ENCODE measurements at regions not wholly inside any gene's neighbourhood (a gene's known extent, or its start where the extent isn't known, plus 50 kb on each side); places are given as distances from the start of the nearest gene placed in this dataset.

- no peak for TF ChIP-seq EZH2 (IDR thresholded peaks at IDR 0.05; ENCODE audit: low read length)
- TF ChIP-seq CTCF (optimal IDR thresholded peaks at IDR 0.05 in 1 of 3, IDR thresholded peaks at IDR 0.05 in 1 of 3, conservative IDR thresholded peaks at IDR 0.05 in 1 of 3; ENCODE audit: extremely low read depth in 1 of 3, insufficient read depth in 2 of 3, low read length in 3 of 3), result no peak
Measured at GRCh38 chr9:85114799-85115198, 445.3 kb downstream of the NTRK2 start.
